Caco-2 (cell line): ENCODE measurements at regions not wholly inside any gene's neighbourhood (a gene's known extent, or its start where the extent isn't known, plus 50 kb on each side); places are given as distances from the start of the nearest gene placed in this dataset.

Experiments
- BruUV-seq: library from RNA; stranded (reverse); fragments of 400-500 nt; replicated peaks from 2 replicates; lab custom pipeline; 2021; lab: Mats Ljungman, UMichigan
- CTCF ChIA-PET: fragments of 300-600 bp; sonication (Branson Sonifier 250); formaldehyde crosslinking; loops from one replicate; lab custom pipeline; 2022; ENCODE audit warnings: antibody characterized with exemption; lab: Charles Lee
- POLR2A ChIA-PET: fragments of 300-600 bp; sonication (Branson Sonifier 250); formaldehyde crosslinking; loops from one replicate; lab custom pipeline; 2022; ENCODE audit warnings: antibody characterized with exemption; lab: Charles Lee
- DNase-seq, 2 experiments: peaks; one replicate each; pipeline versions ENCODE4 v3.0.0 to v3.0.0-alpha.2; 2020 to 2022
- H3K27me3 ChIP-seq: replicated peaks from 2 replicates; pipeline ENCODE4 v1.6.0; 2011; ENCODE audit warnings: low read length; ENCODE audit not compliant: control insufficient read depth, insufficient read depth
- H3K36me3 ChIP-seq: 2 replicates; pipeline ENCODE4 v1.5.1; 2011; ENCODE audit warnings: low read length; ENCODE audit not compliant: control insufficient read depth, insufficient read depth
- H3K4me1 ChIP-seq: fragments of 250-450 bp; sonication (Bioruptor Pico); 2 replicates; pipeline ENCODE4 v1.5.1; 2020; ENCODE audit warnings: mild to moderate bottlenecking
- H3K4me3 ChIP-seq: 2 replicates; pipeline ENCODE4 v1.5.1; 2011; ENCODE audit warnings: low read depth, mild to moderate bottlenecking, control low read depth, low read length
- H3K9me3 ChIP-seq: fragments of 250-450 bp; sonication (Bioruptor Pico); 2 replicates; pipeline ENCODE4 v1.5.1; 2020; ENCODE audit warnings: mild to moderate bottlenecking, moderate library complexity
- H3K27ac Mint-ChIP-seq: one replicate; pipeline ENCODE4 v1.8.0; 2022; ENCODE audit warnings: mixed read lengths; ENCODE audit not compliant: unreplicated experiment
- H3K27me3 Mint-ChIP-seq: one replicate; pipeline ENCODE4 v1.8.0; 2022; ENCODE audit warnings: mixed read lengths; ENCODE audit not compliant: insufficient read depth, unreplicated experiment
- H3K36me3 Mint-ChIP-seq: one replicate; pipeline ENCODE4 v1.8.0; 2022; ENCODE audit warnings: mild to moderate bottlenecking, mixed read lengths; ENCODE audit not compliant: insufficient read depth, unreplicated experiment
- H3K4me1 Mint-ChIP-seq: one replicate; pipeline ENCODE4 v1.8.0; 2022; ENCODE audit warnings: low read depth, mixed read lengths; ENCODE audit not compliant: unreplicated experiment
- H3K4me3 Mint-ChIP-seq: one replicate; pipeline ENCODE4 v1.8.0; 2022; ENCODE audit warnings: mild to moderate bottlenecking, moderate library complexity, mixed read lengths; ENCODE audit not compliant: unreplicated experiment
- H3K9me3 Mint-ChIP-seq: one replicate; pipeline ENCODE4 v1.8.0; 2022; ENCODE audit warnings: mixed read lengths; ENCODE audit not compliant: unreplicated experiment
- intact Hi-C: fragments of 100-400 bp; cut with micrococcal nuclease; formaldehyde crosslinking; loops from one replicate; pipeline ENCODE4 v1.10.0; 2022; ENCODE audit not compliant: unreplicated experiment
- TF ChIP-seq, protein P1 (sequence below), 2 experiments: fragments of 200-600 bp in 1 of 2; IDR thresholded peaks; 1 replicate in 1 of 2; 2 replicates in 1 of 2; pipeline versions ENCODE4 v1.5.1 to v1.8.0; 2011 to 2022; ENCODE audit warnings: antibody characterized with exemption in 1 of 2, control low read depth in 1 of 2, inconsistent platforms in 1 of 2, low read depth in 1 of 2, low read length in 1 of 2, mild to moderate bottlenecking in 1 of 2, moderate library complexity in 1 of 2; ENCODE audit not compliant: insufficient read depth in 1 of 2, severe bottlenecking in 1 of 2, unreplicated experiment in 1 of 2

DNA sequence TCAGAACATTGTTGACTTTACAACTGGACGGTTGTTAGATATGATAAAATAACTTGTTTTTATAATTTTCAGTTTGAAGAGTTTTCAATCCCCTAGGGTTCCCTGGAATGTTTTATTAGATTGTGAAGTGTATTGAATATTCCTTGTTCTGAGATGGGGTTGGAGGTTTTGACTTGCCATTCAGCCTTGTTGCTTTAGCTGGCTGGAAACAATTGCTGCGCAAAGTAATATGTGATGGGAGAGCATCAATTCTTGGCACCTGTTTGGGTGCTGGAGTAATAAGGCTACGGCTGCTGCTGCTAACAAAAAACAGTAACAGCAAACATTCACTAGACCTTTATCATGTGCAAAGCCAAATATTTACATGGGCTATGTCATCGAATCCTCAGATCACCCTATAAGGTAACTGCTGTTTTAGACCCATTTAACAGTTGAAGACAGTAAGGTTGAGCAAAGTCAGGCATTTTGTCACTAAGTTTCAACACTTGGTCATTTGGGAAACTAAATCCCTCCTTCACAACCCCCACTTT, 241.0 kb upstream of the TBX3 start:
- intact Hi-C loops: no loop called here

DNA sequence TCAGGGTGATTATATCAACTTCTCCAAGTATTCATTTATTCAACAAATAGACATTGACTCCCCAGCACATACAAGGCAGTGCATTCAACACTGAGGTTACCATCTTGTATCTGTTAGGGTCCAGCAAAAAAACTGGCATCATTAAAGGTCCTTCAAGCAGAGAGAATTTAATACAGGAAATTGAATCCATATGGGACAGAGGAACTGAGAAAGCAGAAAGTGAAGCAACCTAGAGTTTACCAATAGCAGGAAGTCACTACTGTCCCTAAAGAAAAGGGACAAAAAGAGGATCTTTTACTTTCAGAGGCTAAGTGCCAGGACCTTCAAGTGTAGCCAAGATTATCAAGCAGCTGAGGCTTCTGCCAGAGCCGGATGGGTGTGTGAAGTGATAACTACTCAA, 237.8 kb upstream of the TBX3 start:
- Histone ChIP-seq H3K9me3 (no peaks in the 10 kb centered on the region), H3K4me3 (no peak overlapping the region), H3K36me3 (no peaks in the 10 kb centered on the region), H3K4me1 (peaks cover 23% of the 10 kb centered on the region), H3K27me3 (no peaks in the 10 kb centered on the region)
- H3K4me1 Mint-ChIP-seq: peaks cover 12% of the 10 kb centered on the region
- POLR2A ChIA-PET: no interaction called here
- no peaks in the 10 kb centered on the region for H3K9me3 Mint-ChIP-seq
- BruUV-seq: no TSS peak
- no peak for DNase-seq
- TF ChIP-seq, protein P1, sequence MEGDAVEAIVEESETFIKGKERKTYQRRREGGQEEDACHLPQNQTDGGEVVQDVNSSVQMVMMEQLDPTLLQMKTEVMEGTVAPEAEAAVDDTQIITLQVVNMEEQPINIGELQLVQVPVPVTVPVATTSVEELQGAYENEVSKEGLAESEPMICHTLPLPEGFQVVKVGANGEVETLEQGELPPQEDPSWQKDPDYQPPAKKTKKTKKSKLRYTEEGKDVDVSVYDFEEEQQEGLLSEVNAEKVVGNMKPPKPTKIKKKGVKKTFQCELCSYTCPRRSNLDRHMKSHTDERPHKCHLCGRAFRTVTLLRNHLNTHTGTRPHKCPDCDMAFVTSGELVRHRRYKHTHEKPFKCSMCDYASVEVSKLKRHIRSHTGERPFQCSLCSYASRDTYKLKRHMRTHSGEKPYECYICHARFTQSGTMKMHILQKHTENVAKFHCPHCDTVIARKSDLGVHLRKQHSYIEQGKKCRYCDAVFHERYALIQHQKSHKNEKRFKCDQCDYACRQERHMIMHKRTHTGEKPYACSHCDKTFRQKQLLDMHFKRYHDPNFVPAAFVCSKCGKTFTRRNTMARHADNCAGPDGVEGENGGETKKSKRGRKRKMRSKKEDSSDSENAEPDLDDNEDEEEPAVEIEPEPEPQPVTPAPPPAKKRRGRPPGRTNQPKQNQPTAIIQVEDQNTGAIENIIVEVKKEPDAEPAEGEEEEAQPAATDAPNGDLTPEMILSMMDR (IDR thresholded peaks at IDR 0.05; ENCODE audit: insufficient read depth in 1 of 2, low read depth in 1 of 2, low read length in 1 of 2, severe bottlenecking in 1 of 2, unreplicated experiment in 1 of 2): no peak
- CTCF ChIA-PET: interaction anchor here (1.3 kb wide), 1 partner anchor 12 kb away, joined by 3 read pairs; no protein-coding TSS in a partner anchor
- no peaks in the 10 kb centered on the region for H3K27me3 Mint-ChIP-seq
- no peak overlapping the region for H3K4me3 Mint-ChIP-seq
- intact Hi-C loops: no loop called here
- H3K27ac Mint-ChIP-seq: no peak overlapping the region
- H3K36me3 Mint-ChIP-seq: no peaks in the 10 kb centered on the region

More for the DNA sequence above, 241.0 kb upstream of the TBX3 start:
- Histone ChIP-seq H3K4me3 (no peak overlapping the region), H3K27me3 (no peaks in the 10 kb centered on the region), H3K9me3 (no peaks in the 10 kb centered on the region), H3K4me1 (peaks cover 2% of the 10 kb centered on the region), H3K36me3 (no peaks in the 10 kb centered on the region)
- Mint-ChIP-seq H3K36me3 (no peaks in the 10 kb centered on the region), H3K4me3 (no peak overlapping the region), H3K4me1 (no peaks in the 10 kb centered on the region), H3K27ac (no peak overlapping the region), H3K9me3 (peaks cover 5% of the 10 kb centered on the region), H3K27me3 (no peaks in the 10 kb centered on the region)
- CTCF ChIA-PET: no interaction called here
- POLR2A ChIA-PET: no interaction called here
- no TSS peak for BruUV-seq
- TF ChIP-seq, protein P1 (IDR thresholded peaks at IDR 0.05; ENCODE audit: insufficient read depth in 1 of 2, low read depth in 1 of 2, low read length in 1 of 2, severe bottlenecking in 1 of 2, unreplicated experiment in 1 of 2): no peak
- no peak for DNase-seq

DNA sequence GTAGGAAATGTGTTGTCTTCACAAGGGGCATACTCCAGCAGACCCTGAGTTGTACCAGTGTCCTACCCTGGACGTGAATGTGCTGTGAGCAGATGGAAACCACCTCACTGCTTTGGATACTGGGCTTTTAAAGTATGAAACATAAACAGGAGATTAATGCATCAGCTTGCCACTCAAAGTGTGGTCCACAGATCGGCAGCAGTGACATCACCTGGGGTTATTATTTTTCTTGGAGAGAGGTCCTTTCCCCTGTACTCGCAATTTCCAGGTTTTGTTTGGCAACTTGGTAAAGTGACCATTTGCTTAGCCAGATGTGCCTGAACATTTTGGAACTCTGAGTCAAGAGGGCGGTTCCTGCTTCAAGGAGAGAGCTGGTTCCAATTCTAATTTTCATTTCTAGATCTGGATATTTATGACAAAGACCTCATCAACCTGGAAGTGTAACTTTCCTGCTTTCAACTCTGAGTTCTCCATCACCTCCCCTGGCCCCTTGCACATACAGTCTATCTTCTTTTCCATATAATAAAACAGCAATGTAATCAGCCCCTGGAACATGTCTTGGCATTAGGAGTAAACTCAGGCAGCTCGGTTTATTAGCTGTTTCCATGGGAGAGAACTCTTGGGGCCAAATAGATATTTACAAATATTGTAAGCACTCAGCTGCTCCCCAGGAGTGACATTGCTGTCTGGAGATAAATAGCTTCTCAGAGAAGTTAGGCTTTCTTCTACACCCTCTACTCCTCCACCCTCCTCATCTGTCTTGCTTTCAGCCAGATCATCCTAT, 237.0 kb upstream of the TBX3 start:
- intact Hi-C loops: no loop called here
- CTCF ChIA-PET: no interaction called here
- no TSS peak for BruUV-seq
- Mint-ChIP-seq H3K4me3 (no peak overlapping the region), H3K36me3 (no peaks in the 10 kb centered on the region), H3K9me3 (no peaks in the 10 kb centered on the region), H3K27ac (no peak overlapping the region), H3K4me1 (peaks cover 12% of the 10 kb centered on the region), H3K27me3 (no peaks in the 10 kb centered on the region)
- H3K4me3 ChIP-seq: no peak overlapping the region
- H3K4me1 ChIP-seq: peaks cover 23% of the 10 kb centered on the region
- TF ChIP-seq, protein P1 (IDR thresholded peaks at IDR 0.05; ENCODE audit: insufficient read depth in 1 of 2, low read depth in 1 of 2, low read length in 1 of 2, severe bottlenecking in 1 of 2, unreplicated experiment in 1 of 2): no peak
- H3K36me3 ChIP-seq: no peaks in the 10 kb centered on the region
- POLR2A ChIA-PET: no interaction called here
- H3K9me3 ChIP-seq: no peaks in the 10 kb centered on the region
- DNase-seq: no peak
- H3K27me3 ChIP-seq: no peaks in the 10 kb centered on the region
